HEK293 (cell line): ENCODE measurements at regions not wholly inside any gene's neighbourhood (a gene's known extent, or its start where the extent isn't known, plus 50 kb on each side); places are given as distances from the start of the nearest gene placed in this dataset.
"Not testable (repeated sequence)": the region's sequence is repeated elsewhere in the genome, so short reads cannot be mapped to it uniquely, and the experiment has no call there.

Experiments used
- TF ChIP-seq, protein P1 (sequence below): fragments of 450-650 bp; formaldehyde crosslinking; IDR thresholded peaks from 2 replicates; pipeline ENCODE4 v1.5.1; 2016; ENCODE audit warnings: missing biosample characterization, missing genetic modification characterization
- TF ChIP-seq, protein P2 (sequence below): fragments of 450-650 bp; formaldehyde crosslinking; IDR thresholded peaks from 2 replicates; pipeline ENCODE4 v1.5.1; 2016; ENCODE audit warnings: missing biosample characterization, missing genetic modification characterization

DNA sequence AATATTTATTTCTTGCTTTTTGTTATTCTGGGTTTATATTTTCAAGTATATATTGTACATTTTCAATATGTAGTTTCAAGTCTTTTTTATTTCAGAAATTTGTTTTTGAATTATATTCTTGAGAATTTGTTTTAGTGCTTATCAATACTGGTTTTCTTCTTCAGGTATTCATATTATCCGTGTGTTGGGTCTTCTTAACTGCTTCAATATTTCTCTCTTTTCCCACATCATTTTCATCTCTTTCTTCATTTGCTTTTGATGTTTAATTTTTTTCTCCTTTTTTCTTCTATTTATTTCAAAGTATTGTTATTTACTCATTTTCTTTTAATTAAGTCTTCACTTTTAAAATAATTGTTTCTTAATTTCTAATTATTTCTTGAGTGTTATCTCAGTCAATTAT is 367.8 kb downstream of the GPAT3 start:
- TF ChIP-seq, protein P1, sequence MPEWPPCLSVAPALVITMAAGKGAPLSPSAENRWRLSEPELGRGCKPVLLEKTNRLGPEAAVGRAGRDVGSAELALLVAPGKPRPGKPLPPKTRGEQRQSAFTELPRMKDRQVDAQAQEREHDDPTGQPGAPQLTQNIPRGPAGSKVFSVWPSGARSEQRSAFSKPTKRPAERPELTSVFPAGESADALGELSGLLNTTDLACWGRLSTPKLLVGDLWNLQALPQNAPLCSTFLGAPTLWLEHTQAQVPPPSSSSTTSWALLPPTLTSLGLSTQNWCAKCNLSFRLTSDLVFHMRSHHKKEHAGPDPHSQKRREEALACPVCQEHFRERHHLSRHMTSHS, result not testable (repeated sequence)
- TF ChIP-seq, protein P2, sequence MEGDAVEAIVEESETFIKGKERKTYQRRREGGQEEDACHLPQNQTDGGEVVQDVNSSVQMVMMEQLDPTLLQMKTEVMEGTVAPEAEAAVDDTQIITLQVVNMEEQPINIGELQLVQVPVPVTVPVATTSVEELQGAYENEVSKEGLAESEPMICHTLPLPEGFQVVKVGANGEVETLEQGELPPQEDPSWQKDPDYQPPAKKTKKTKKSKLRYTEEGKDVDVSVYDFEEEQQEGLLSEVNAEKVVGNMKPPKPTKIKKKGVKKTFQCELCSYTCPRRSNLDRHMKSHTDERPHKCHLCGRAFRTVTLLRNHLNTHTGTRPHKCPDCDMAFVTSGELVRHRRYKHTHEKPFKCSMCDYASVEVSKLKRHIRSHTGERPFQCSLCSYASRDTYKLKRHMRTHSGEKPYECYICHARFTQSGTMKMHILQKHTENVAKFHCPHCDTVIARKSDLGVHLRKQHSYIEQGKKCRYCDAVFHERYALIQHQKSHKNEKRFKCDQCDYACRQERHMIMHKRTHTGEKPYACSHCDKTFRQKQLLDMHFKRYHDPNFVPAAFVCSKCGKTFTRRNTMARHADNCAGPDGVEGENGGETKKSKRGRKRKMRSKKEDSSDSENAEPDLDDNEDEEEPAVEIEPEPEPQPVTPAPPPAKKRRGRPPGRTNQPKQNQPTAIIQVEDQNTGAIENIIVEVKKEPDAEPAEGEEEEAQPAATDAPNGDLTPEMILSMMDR (tag by site-specific recombination), result not testable (repeated sequence)
